Kidney epithelial cell (primary cell): ENCODE measurements at regions not wholly inside any gene's neighbourhood (a gene's known extent, or its start where the extent isn't known, plus 50 kb on each side); places are given as distances from the start of the nearest gene placed in this dataset.
"Not testable (repeated sequence)": the region's sequence is repeated elsewhere in the genome, so short reads cannot be mapped to it uniquely, and the experiment has no call there.

ENCODE experiments used
- DNase-seq: peaks from one replicate; pipeline ENCODE4 v3.0.0-alpha.2; 2010; ENCODE audit warnings: low read depth
- H3K27me3 ChIP-seq: 2 replicates; pipeline ENCODE4 v1.6.0; 2011; ENCODE audit warnings: low read length; ENCODE audit not compliant: control insufficient read depth, insufficient read depth
- H3K36me3 ChIP-seq: 2 replicates; pipeline ENCODE4 v1.5.1; 2011; ENCODE audit warnings: low read length; ENCODE audit not compliant: control insufficient read depth, insufficient read depth
- H3K4me3 ChIP-seq: 2 replicates; pipeline ENCODE4 v1.5.1; 2011; ENCODE audit warnings: low read depth, mild to moderate bottlenecking, control low read depth, low read length
- TF ChIP-seq, protein P1 (sequence below): IDR thresholded peaks from 2 replicates; pipeline ENCODE4 v1.5.1; 2011; ENCODE audit warnings: mild to moderate bottlenecking, moderate library complexity, low read length, control low read depth, inconsistent platforms; ENCODE audit not compliant: insufficient read depth, poor library complexity, severe bottlenecking

DNA sequence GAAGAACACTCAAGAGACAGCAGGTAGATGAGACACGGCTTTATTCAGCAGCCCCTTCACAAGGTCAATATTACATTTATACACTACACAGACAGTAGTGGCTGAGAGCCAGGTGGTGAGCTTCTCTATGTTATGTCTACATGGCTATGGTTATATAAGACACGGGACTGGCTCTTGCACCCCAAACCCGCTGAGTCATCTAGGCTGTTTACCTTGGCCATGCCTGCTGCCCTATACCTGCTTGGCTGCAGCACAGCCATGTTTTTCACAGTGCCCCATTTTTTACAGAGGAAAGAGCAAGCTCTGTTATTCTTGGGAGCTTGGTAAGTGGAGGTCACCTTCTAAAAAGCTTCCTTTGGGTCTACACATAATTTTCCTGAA lies 231.6 kb downstream of the IGSF11 start:
- Histone ChIP-seq H3K36me3 (no peaks in the 10 kb centered on the region), H3K27me3 (no peaks in the 10 kb centered on the region), H3K4me3 (no peak overlapping the region)
- DNase-seq, result no peak
- TF ChIP-seq, protein P1, sequence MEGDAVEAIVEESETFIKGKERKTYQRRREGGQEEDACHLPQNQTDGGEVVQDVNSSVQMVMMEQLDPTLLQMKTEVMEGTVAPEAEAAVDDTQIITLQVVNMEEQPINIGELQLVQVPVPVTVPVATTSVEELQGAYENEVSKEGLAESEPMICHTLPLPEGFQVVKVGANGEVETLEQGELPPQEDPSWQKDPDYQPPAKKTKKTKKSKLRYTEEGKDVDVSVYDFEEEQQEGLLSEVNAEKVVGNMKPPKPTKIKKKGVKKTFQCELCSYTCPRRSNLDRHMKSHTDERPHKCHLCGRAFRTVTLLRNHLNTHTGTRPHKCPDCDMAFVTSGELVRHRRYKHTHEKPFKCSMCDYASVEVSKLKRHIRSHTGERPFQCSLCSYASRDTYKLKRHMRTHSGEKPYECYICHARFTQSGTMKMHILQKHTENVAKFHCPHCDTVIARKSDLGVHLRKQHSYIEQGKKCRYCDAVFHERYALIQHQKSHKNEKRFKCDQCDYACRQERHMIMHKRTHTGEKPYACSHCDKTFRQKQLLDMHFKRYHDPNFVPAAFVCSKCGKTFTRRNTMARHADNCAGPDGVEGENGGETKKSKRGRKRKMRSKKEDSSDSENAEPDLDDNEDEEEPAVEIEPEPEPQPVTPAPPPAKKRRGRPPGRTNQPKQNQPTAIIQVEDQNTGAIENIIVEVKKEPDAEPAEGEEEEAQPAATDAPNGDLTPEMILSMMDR, result no peak

DNA sequence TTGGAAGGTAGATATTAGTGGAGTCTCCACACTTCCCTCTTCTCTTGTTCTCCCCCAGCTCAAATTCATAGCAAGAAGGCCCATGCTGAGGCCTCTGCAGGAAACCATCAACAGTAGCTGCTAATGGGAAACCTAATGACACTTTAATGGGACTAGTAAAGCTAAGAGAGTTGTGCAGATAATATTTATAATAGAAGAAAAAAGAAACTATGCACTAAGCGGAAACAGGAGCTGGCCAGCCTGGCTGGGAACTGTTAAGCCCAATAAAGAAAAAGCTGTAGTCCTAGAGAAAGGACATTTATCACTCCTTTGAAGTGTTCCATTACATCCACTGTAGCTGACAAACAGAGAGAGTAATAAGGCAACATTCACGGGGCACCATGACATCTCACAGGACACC lies 229.6 kb downstream of the IGSF11 start:
- Histone ChIP-seq H3K4me3 (no peak overlapping the region), H3K36me3 (no peaks in the 10 kb centered on the region), H3K27me3 (no peaks in the 10 kb centered on the region)
- TF ChIP-seq, protein P1, result no peak
- no peak for DNase-seq

DNA sequence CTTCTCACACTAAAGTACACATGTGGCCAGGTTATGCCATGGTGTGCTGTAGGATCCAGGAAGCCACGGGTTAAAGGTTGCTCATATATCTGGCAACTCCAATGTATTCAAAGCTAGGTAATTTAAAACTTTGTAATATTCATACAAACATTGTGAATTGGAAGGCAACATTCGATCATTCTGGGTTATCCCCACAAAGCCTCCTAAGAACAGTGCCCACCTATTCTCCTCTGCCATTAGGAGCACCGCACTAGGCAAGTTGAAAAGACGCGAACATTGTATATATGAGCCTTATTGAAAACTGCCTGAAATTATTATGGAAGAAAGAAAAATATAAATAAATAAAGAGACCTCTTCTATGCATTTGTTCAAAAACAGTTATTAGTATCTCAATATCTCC lies 228.2 kb downstream of the IGSF11 start:
- TF ChIP-seq, protein P1, result no peak
- Histone ChIP-seq H3K27me3 (no peaks in the 10 kb centered on the region), H3K4me3 (no peak overlapping the region), H3K36me3 (no peaks in the 10 kb centered on the region)
- no peak for DNase-seq

DNA sequence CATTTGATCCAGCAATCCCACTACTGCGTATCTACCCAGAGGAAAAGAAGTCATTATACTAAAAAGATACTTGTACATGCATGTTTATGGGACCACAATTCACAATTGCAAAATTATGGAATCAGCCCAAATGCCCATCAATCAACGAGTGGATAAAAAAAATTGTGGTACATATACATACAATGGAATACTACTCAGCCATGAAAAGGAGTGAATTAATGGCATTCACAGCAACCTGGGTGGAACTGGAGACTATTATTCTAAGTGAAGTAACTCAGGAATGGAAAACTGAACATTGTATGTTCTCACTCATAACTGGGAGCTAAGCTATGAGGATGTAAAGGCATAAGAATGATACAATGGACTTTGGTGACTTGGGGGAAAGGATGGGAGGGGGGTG lies 227.3 kb downstream of the IGSF11 start:
- not testable (repeated sequence) for H3K27me3 ChIP-seq, H3K36me3 ChIP-seq, DNase-seq, H3K4me3 ChIP-seq

DNA sequence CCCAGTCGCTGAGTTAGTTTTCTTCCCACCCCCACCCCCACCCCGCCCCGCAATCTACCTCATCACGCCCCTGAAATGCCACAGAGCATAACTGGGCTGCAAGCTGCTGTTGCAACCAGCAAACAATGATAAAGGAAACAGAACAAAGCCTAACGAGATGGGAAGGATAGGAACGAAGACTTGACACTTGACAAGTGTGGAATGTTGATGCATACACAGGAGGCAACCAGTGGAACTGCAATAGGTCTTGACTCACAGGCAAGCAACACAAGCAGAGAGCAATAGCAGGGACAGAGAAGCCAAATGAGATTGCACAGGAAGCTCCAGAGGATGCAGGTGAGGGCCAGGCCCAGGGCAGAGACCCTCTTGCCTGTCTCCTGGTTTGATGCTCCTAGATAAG lies 225.9 kb downstream of the IGSF11 start:
- Histone ChIP-seq H3K4me3 (no peak overlapping the region), H3K27me3 (no peaks in the 10 kb centered on the region), H3K36me3 (no peaks in the 10 kb centered on the region)
- TF ChIP-seq, protein P1, result no peak
- DNase-seq, result peak; percentile 23

DNA sequence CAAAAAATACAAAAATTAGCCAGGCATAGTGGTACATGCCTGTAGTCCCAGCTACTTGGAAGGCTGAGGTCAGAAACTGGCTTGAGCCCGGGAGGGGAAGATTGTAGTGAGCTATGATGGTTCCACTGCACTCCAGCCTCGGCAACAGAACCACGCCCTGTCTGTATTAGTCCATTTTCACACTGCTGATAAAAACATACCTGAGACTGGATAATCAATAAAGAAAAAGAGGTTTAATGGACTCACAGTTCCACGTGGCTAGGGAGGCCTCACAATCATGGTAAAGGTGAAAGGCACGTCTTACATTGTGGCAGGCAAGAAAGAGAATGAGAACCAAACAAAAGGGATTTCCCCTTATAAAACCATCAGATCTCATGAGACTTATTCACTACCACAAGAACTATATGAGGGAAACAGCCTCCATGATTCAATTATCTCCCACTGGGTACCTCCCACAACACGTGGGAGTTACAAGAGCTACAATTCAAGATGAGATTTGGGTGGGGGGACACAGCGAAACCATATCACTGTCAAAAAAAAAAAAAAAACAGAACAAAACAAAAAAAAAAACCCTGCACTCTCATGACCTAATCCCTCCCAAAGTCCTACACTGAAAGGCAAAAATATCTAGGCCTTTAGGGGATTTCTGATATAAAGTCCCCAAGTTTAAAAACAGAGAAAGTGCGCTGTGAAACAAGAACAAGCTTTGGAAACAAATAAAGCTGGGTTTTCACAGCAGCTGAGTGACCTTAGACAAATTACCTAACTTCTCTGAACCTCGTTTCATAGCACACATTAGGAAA lies 224.7 kb downstream of the IGSF11 start:
- DNase-seq, result no peak
- TF ChIP-seq, protein P1, result no peak
- Histone ChIP-seq H3K36me3 (no peaks in the 10 kb centered on the region), H3K27me3 (no peaks in the 10 kb centered on the region), H3K4me3 (no peak overlapping the region)
